ENCODE measurements at regions not wholly inside any gene's neighbourhood (a gene's known extent, or its start where the extent isn't known, plus 50 kb on each side); places are given as distances from the start of the nearest gene placed in this dataset.

- TF ChIP-seq ZNF281 (CRISPR knock-in tag; IDR thresholded peaks at IDR 0.05): no peak
Observed at GRCh38 chr1:21342961-21343838, 52.9 kb upstream of the ECE1 start (continued).

DNA sequence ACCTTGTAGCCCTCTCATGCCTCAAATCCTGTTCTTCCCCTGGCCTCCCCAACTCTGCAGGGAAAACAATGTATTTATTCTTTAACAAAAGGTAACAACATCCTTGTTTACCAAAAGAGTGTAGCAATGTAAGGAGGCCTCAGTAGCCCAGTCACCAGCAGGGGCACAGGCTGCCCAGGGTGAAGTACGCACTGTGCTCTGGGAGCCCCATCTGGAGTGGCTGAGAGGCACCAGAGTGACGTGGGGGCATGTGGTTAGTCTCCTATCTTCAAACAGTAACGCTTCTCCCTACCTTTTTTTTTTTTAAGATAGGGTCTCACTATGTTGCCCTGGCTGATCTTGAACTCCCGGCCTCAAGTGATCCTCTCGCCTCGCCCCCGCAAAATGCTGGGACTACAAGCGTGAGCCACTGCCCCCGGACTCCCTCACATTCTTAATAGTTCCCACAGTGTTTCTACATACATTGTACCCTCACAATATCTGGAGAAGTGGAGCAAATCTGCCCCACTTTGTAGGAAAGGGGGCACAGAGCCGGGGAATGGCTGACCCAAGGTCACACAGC, 51.3 kb upstream of the ECE1 start:
- no peak for ATAC-seq
- H3K36me3 Mint-ChIP-seq: no peaks in the 10 kb centered on the region
- H3K27ac Mint-ChIP-seq: no peak overlapping the region
- peaks cover 38% of the 10 kb centered on the region for H3K4me1 Mint-ChIP-seq
- no peak for DNase-seq (ENCODE audit: low spot score)
- no peaks in the 10 kb centered on the region for H3K9me3 Mint-ChIP-seq
- ChIA-PET CTCF (interaction anchor here (0.6 kb wide), 1 partner anchor 19 kb away, joined by 3 read pairs; no protein-coding TSS in a partner anchor), POLR2A (no interaction called here)
- H3K27me3 Mint-ChIP-seq (ENCODE audit: low read depth): peaks cover 22% of the 10 kb centered on the region
- TF ChIP-seq JAZF1 (CRISPR knock-in tag; IDR thresholded peaks at IDR 0.05) (no peak), FOXJ3 (CRISPR knock-in tag; IDR thresholded peaks at IDR 0.05; ENCODE audit: borderline replicate concordance) (no peak), ZNF532 (CRISPR knock-in tag; IDR thresholded peaks at IDR 0.05; ENCODE audit: borderline replicate concordance) (no peak)
- H3K4me3 Mint-ChIP-seq: no peak overlapping the region

DNA sequence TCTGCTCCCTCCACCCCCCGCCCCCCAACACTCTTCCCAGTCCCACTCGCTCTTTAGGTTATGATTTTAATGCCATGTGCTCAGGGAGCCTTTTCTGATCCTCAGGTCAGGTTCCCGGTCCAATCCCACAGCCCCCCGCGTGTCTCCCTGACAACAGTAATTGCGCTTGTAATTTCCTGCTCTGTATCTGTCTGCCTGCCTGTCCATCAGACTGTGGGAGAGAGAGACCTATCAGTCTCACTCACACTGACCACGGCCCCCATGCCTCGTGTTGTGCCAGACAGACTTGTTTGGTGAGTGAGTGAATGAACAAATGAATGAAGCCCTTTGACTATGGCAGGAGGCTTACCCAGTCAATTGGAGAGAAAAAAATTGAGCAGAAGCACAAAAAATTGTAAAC, 50.8 kb upstream of the ECE1 start:
- CTCF ChIA-PET: interaction anchor here (0.6 kb wide), 1 partner anchor 19 kb away, joined by 3 read pairs; no protein-coding TSS in a partner anchor
- Mint-ChIP-seq H3K36me3 (no peaks in the 10 kb centered on the region), H3K4me1 (peaks cover 38% of the 10 kb centered on the region), H3K27ac (no peak overlapping the region), H3K4me3 (no peak overlapping the region), H3K9me3 (no peaks in the 10 kb centered on the region), H3K27me3 (ENCODE audit: low read depth) (peaks cover 22% of the 10 kb centered on the region)
- DNase-seq (ENCODE audit: low spot score) (no peak), ATAC-seq (no peak)
- POLR2A ChIA-PET: no interaction called here
- TF ChIP-seq FOXP1 (CRISPR knock-in tag; IDR thresholded peaks at IDR 0.05; ENCODE audit: borderline replicate concordance) (no peak), SP1 (CRISPR knock-in tag; conservative IDR thresholded peaks at IDR 0.05) (no peak), KAT7 (CRISPR knock-in tag; IDR thresholded peaks at IDR 0.05; ENCODE audit: borderline replicate concordance) (no peak), MXD4 (CRISPR knock-in tag; IDR thresholded peaks at IDR 0.05; ENCODE audit: borderline replicate concordance) (no peak), ZNF423 (CRISPR knock-in tag; IDR thresholded peaks at IDR 0.05) (no peak), ZNF138 (CRISPR knock-in tag; conservative IDR thresholded peaks at IDR 0.05) (no peak), MYBL2 (CRISPR knock-in tag; IDR thresholded peaks at IDR 0.05) (no peak), NR1H2 (CRISPR knock-in tag; IDR thresholded peaks at IDR 0.05) (no peak), HMGA2 (CRISPR knock-in tag; IDR thresholded peaks at IDR 0.05) (no peak), TEAD4 (CRISPR knock-in tag; IDR thresholded peaks at IDR 0.05) (no peak), ZNF532 (CRISPR knock-in tag; IDR thresholded peaks at IDR 0.05; ENCODE audit: borderline replicate concordance) (no peak), CREB1 (CRISPR knock-in tag; IDR thresholded peaks at IDR 0.05) (no peak)
- TF ChIP-seq, protein P1, sequence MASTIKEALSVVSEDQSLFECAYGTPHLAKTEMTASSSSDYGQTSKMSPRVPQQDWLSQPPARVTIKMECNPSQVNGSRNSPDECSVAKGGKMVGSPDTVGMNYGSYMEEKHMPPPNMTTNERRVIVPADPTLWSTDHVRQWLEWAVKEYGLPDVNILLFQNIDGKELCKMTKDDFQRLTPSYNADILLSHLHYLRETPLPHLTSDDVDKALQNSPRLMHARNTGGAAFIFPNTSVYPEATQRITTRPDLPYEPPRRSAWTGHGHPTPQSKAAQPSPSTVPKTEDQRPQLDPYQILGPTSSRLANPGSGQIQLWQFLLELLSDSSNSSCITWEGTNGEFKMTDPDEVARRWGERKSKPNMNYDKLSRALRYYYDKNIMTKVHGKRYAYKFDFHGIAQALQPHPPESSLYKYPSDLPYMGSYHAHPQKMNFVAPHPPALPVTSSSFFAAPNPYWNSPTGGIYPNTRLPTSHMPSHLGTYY (CRISPR knock-in tag; IDR thresholded peaks at IDR 0.05): no peak
- TF ChIP-seq, protein P2, sequence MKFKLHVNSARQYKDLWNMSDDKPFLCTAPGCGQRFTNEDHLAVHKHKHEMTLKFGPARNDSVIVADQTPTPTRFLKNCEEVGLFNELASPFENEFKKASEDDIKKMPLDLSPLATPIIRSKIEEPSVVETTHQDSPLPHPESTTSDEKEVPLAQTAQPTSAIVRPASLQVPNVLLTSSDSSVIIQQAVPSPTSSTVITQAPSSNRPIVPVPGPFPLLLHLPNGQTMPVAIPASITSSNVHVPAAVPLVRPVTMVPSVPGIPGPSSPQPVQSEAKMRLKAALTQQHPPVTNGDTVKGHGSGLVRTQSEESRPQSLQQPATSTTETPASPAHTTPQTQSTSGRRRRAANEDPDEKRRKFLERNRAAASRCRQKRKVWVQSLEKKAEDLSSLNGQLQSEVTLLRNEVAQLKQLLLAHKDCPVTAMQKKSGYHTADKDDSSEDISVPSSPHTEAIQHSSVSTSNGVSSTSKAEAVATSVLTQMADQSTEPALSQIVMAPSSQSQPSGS (CRISPR knock-in tag; IDR thresholded peaks at IDR 0.05; ENCODE audit: borderline replicate concordance, low read depth): no peak

Data from WTC11 (cell line).